Peyer's patch (tissue), 4 donors: ENCODE measurements at regions not wholly inside any gene's neighbourhood (a gene's known extent, or its start where the extent isn't known, plus 50 kb on each side); places are given as distances from the start of the nearest gene placed in this dataset.
A peak's percentile ranks its signal among the peaks of the same experiment; 100 is the strongest.

Experiments used
- DNase-seq, 3 donors: peaks; one replicate each; pipeline ENCODE4 v3.0.0-alpha.2; 2017 to 2019
- H3K27ac ChIP-seq, 4 donors: fragments of 200-600 bp; sonication (generic); one replicate each; pipeline ENCODE4 v1.5.1; 2016 to 2019
- H3K27me3 ChIP-seq, 2 donors: fragments of 200-600 bp; sonication (generic); one replicate each; pipeline ENCODE4 v1.5.1; 2019
- H3K36me3 ChIP-seq, 3 donors: fragments of 200-600 bp; sonication (generic); one replicate each; pipeline ENCODE4 v1.5.1; 2016 to 2019
- H3K4me1 ChIP-seq, 4 donors: fragments of 200-600 bp; sonication (generic); one replicate each; pipeline ENCODE4 v1.5.1; 2016 to 2019
- H3K4me3 ChIP-seq, 4 donors: fragments of 200-600 bp; sonication (generic); 1 replicate in 3 of 4; 2 replicates in 1 of 4; pipeline ENCODE4 v1.5.1; 2016 to 2019; ENCODE audit warnings: mild to moderate bottlenecking in 1 of 4
- H3K9me3 ChIP-seq, 4 donors: fragments of 200-600 bp; sonication (generic); one replicate each; pipeline ENCODE4 v1.5.1; 2016 to 2019; ENCODE audit warnings: mild to moderate bottlenecking in 1 of 4
- POLR2A ChIP-seq, 2 donors: fragments of 450-650 bp; IDR thresholded peaks; one replicate each; pipeline ENCODE4 v1.5.1; 2017; ENCODE audit warnings: antibody characterized with exemption in 2 of 2, mild to moderate bottlenecking in 2 of 2, moderate library complexity in 2 of 2
- TF ChIP-seq, protein P1 (sequence below), 6 experiments: fragments of 450-650 bp in 4 of 6; fragments of 200-600 bp in 2 of 6; sonication (generic) in 1 of 6; IDR thresholded peaks; one replicate each; pipeline ENCODE4 v1.5.1; 2017 to 2019; ENCODE audit warnings: antibody characterized with exemption in 6 of 6, mild to moderate bottlenecking in 3 of 6, moderate library complexity in 1 of 6

DNA sequence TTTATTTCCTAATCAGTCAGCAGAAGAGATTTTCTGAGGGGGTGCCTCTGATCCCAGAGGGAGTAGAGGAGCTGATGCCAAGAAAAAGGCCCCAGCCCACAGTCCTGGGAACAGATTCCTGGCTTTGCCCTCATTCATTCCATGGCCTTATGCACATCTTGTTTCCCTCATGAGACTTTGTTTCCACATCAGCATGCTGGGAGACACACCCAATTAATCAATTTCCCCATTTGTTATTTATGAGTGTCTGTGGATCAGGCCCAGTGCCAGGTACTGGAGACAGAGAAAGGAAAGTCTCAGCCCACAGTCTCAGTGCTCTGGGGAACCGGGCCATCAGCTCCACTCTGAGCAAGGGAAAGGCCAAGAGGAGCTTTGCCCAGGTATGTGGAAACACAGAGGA is 496.2 kb upstream of the ZMIZ1 start:
- Histone ChIP-seq H3K27ac (no peak overlapping the region), H3K27me3 (no peaks in the 10 kb centered on the region), H3K4me3 (no peak overlapping the region), H3K36me3 (no peaks in the 10 kb centered on the region), H3K4me1 (peaks cover 0 to 7% (median 0%) of the 10 kb centered on the region in 4 donors), H3K9me3 (no peaks in the 10 kb centered on the region)
- DNase-seq: no peak
- TF ChIP-seq, protein P1, sequence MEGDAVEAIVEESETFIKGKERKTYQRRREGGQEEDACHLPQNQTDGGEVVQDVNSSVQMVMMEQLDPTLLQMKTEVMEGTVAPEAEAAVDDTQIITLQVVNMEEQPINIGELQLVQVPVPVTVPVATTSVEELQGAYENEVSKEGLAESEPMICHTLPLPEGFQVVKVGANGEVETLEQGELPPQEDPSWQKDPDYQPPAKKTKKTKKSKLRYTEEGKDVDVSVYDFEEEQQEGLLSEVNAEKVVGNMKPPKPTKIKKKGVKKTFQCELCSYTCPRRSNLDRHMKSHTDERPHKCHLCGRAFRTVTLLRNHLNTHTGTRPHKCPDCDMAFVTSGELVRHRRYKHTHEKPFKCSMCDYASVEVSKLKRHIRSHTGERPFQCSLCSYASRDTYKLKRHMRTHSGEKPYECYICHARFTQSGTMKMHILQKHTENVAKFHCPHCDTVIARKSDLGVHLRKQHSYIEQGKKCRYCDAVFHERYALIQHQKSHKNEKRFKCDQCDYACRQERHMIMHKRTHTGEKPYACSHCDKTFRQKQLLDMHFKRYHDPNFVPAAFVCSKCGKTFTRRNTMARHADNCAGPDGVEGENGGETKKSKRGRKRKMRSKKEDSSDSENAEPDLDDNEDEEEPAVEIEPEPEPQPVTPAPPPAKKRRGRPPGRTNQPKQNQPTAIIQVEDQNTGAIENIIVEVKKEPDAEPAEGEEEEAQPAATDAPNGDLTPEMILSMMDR (IDR thresholded peaks at IDR 0.05): no peak
- TF ChIP-seq POLR2A (IDR thresholded peaks at IDR 0.05): no peak

GRCh38 chr10:78574547-78574946 is 494.2 kb upstream of the ZMIZ1 start:
- H3K27ac ChIP-seq: no peak overlapping the region

DNA sequence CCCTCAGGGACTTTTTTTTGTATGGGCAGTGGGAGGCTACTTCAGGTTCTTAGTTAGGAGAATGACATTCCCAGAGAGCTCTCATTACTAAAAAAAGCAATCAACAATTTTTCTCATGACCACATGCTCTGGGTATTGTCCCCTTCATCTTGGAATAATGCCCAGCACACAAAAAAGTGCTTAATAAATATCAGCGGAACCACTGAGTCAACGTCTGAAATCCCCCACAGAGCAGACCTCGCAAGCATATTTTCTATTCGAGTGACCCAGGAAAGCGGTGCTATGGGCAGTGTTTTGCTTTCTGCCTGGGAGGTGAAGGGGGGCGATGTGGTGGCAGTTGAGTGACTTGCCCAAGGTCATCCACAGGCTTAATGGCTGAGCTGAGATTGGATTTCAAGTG is 493.4 kb upstream of the ZMIZ1 start:
- H3K4me3 ChIP-seq: no peak overlapping the region
- H3K4me1 ChIP-seq: peaks cover 0 to 10% (median 0%) of the 10 kb centered on the region in 4 donors
- H3K36me3 ChIP-seq: no peaks in the 10 kb centered on the region
- H3K27ac ChIP-seq: no peak overlapping the region
- no peak for DNase-seq
- H3K27me3 ChIP-seq: no peaks in the 10 kb centered on the region
- TF ChIP-seq, protein P1 (IDR thresholded peaks at IDR 0.05): no peak
- TF ChIP-seq POLR2A (IDR thresholded peaks at IDR 0.05): no peak
- no peaks in the 10 kb centered on the region for H3K9me3 ChIP-seq

More at GRCh38 chr10:78574547-78574946, 494.2 kb upstream of the ZMIZ1 start:
- no peak for DNase-seq
- Histone ChIP-seq H3K9me3 (no peaks in the 10 kb centered on the region), H3K4me1 (peaks cover 0 to 8% (median 0%) of the 10 kb centered on the region in 4 donors), H3K4me3 (no peak overlapping the region), H3K36me3 (no peaks in the 10 kb centered on the region), H3K27me3 (no peaks in the 10 kb centered on the region)
- TF ChIP-seq, protein P1 (IDR thresholded peaks at IDR 0.05): no peak
- TF ChIP-seq POLR2A (IDR thresholded peaks at IDR 0.05): no peak

- no peaks in the 10 kb centered on the region for H3K27me3 ChIP-seq
- no peak for TF ChIP-seq POLR2A (IDR thresholded peaks at IDR 0.05)
- TF ChIP-seq, protein P1 (IDR thresholded peaks at IDR 0.05): no peak
- H3K27ac ChIP-seq: no peak overlapping the region
- H3K4me3 ChIP-seq: no peak overlapping the region
- no peaks in the 10 kb centered on the region for H3K9me3 ChIP-seq
- no peaks in the 10 kb centered on the region for H3K36me3 ChIP-seq
- peaks cover 0 to 10% (median 0%) of the 10 kb centered on the region in 4 donors for H3K4me1 ChIP-seq
- DNase-seq: no peak
Observed at GRCh38 chr10:78576276-78576675, 492.5 kb upstream of the ZMIZ1 start.

- no peak overlapping the region for H3K4me3 ChIP-seq
- no peak for DNase-seq
- no peaks in the 10 kb centered on the region for H3K9me3 ChIP-seq
- H3K36me3 ChIP-seq: no peaks in the 10 kb centered on the region
- no peaks in the 10 kb centered on the region for H3K27me3 ChIP-seq
- H3K4me1 ChIP-seq: peaks cover 0 to 10% (median 0%) of the 10 kb centered on the region in 4 donors
- no peak for TF ChIP-seq POLR2A (IDR thresholded peaks at IDR 0.05)
- TF ChIP-seq, protein P1 (IDR thresholded peaks at IDR 0.05): no peak
- no peak overlapping the region for H3K27ac ChIP-seq
Observed at GRCh38 chr10:78577712-78578111, 491.1 kb upstream of the ZMIZ1 start.

GRCh38 chr10:78578929-78579328 is 489.8 kb upstream of the ZMIZ1 start:
- H3K27ac ChIP-seq: peak overlapping the region in 2 of 4 donors; percentile 38 to 39
- H3K36me3 ChIP-seq: no peaks in the 10 kb centered on the region
- peak in 1 of 3 donors; percentile 61 for DNase-seq
- H3K9me3 ChIP-seq: no peaks in the 10 kb centered on the region
- no peak overlapping the region for H3K4me3 ChIP-seq
- TF ChIP-seq, protein P1 (IDR thresholded peaks at IDR 0.05): peak in 1 of 6 experiments; percentile 7
- TF ChIP-seq POLR2A (IDR thresholded peaks at IDR 0.05): no peak
- H3K4me1 ChIP-seq: peaks cover 0 to 10% (median 0%) of the 10 kb centered on the region in 4 donors
- no peaks in the 10 kb centered on the region for H3K27me3 ChIP-seq
